ENCODE measurements at regions not wholly inside any gene's neighbourhood (a gene's known extent, or its start where the extent isn't known, plus 50 kb on each side); places are given as distances from the start of the nearest gene placed in this dataset.
"Not testable (repeated sequence)": the region's sequence is repeated elsewhere in the genome, so short reads cannot be mapped to it uniquely, and the experiment has no call there.

DNA sequence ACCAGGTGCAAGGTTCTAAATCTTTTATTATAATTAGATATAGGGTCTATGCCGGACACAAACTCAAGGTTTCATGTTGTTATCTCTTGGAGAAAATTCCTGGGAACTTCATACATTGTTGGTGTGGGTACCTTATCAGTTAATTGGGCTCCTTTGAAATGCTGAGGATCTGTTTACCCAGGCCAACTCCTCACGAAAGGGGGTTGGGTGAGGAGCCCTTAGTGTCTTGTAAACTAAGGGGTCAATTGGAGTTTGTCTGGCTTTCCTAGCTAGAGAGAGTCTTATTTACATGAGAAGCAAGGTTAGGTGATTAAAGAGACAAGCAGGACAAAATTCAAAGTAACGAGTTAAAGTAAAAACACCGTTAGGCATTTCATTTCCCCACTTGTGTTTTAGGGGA, 670.9 kb downstream of the TMEM121 start:
- not testable (repeated sequence) for TF ChIP-seq POLR2A (IDR thresholded peaks at IDR 0.05)
- TF ChIP-seq, protein P1, sequence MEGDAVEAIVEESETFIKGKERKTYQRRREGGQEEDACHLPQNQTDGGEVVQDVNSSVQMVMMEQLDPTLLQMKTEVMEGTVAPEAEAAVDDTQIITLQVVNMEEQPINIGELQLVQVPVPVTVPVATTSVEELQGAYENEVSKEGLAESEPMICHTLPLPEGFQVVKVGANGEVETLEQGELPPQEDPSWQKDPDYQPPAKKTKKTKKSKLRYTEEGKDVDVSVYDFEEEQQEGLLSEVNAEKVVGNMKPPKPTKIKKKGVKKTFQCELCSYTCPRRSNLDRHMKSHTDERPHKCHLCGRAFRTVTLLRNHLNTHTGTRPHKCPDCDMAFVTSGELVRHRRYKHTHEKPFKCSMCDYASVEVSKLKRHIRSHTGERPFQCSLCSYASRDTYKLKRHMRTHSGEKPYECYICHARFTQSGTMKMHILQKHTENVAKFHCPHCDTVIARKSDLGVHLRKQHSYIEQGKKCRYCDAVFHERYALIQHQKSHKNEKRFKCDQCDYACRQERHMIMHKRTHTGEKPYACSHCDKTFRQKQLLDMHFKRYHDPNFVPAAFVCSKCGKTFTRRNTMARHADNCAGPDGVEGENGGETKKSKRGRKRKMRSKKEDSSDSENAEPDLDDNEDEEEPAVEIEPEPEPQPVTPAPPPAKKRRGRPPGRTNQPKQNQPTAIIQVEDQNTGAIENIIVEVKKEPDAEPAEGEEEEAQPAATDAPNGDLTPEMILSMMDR (IDR thresholded peaks at IDR 0.05) = not testable (repeated sequence)
